ENCODE measurements at regions not wholly inside any gene's neighbourhood (a gene's known extent, or its start where the extent isn't known, plus 50 kb on each side); places are given as distances from the start of the nearest gene placed in this dataset.

- H3K4ac ChIP-seq (ENCODE audit: low read depth, low read length), result no peak overlapping the region
- DNase-seq, result no peak
- no peaks in the 10 kb centered on the region for H3K4me1 ChIP-seq (ENCODE audit: control insufficient read depth, low read depth, low read length)
- no peak overlapping the region for H3K56ac ChIP-seq (ENCODE audit: low read length)
- no peak overlapping the region for H4K5ac ChIP-seq (ENCODE audit: low read length)
- H2BK120ac ChIP-seq (ENCODE audit: low read depth, low read length), result no peak overlapping the region
- H3K4me3 ChIP-seq (ENCODE audit: low read length), result no peak overlapping the region
- no peaks in the 10 kb centered on the region for H3K79me2 ChIP-seq (ENCODE audit: control insufficient read depth, insufficient read depth, low read length)
- H3K79me1 ChIP-seq (ENCODE audit: low read length), result no peaks in the 10 kb centered on the region
- H3K23ac ChIP-seq (ENCODE audit: low read length), result no peak overlapping the region
- no peak overlapping the region for H3K18ac ChIP-seq (ENCODE audit: low read length)
- peak overlapping the region; percentile 36 for H2BK15ac ChIP-seq (replicated peaks; ENCODE audit: low read depth)
- H3K36me3 ChIP-seq (ENCODE audit: control insufficient read depth, insufficient read depth, low read length), result no peaks in the 10 kb centered on the region
- H3K9ac ChIP-seq (ENCODE audit: low read length), result no peak overlapping the region
- H2BK5ac ChIP-seq (ENCODE audit: low read length), result no peak overlapping the region
- no peak overlapping the region for H2AK5ac ChIP-seq (ENCODE audit: low read length)
- no peak overlapping the region for H3K27ac ChIP-seq (ENCODE audit: low read depth, low read length)
- no peak overlapping the region for H4K8ac ChIP-seq (ENCODE audit: low read depth, low read length)
- WGBS (ENCODE audit: extremely low coverage, insufficient coverage, low lambda C conversion rate), result no CpG with 5 or more reads among the region's 7 CpGs
- no peak overlapping the region for H3K4me2 ChIP-seq (ENCODE audit: low read length)
- no peaks in the 10 kb centered on the region for H3K27me3 ChIP-seq (ENCODE audit: insufficient read depth, low read length, poor library complexity)
Observed at GRCh38 chr6:140541288-140541687, 1166.8 kb upstream of the CITED2 start.

DNA sequence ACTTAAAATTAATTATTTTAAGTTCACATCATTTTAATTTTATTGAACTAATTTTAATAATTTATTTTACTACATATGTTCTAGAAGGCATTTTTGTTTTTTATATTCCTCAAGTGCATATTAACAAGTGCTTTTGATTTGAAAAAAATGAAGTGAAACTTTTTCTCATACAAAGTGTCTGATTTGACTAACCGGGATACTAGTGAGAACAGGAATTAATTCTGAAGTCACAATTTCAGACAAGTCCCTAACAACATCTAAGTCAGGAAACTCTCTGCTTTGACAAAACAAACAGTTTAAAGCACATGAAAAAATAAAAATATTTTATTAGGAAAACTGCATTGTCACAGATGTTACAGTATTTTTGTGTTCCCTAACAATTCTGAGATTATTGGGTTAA is 1166.3 kb upstream of the CITED2 start:
- no peak for DNase-seq
- no CpG with 5 or more reads among the region's 1 CpG for WGBS (ENCODE audit: extremely low coverage, insufficient coverage, low lambda C conversion rate)
- H3K56ac ChIP-seq (ENCODE audit: low read length), result no peak overlapping the region
- H3K27me3 ChIP-seq (ENCODE audit: insufficient read depth, low read length, poor library complexity), result no peaks in the 10 kb centered on the region
- H3K9ac ChIP-seq (ENCODE audit: low read length), result no peak overlapping the region
- H4K5ac ChIP-seq (ENCODE audit: low read length), result no peak overlapping the region
- no peak overlapping the region for H3K4ac ChIP-seq (ENCODE audit: low read depth, low read length)
- no peak overlapping the region for H2BK15ac ChIP-seq (replicated peaks; ENCODE audit: low read depth)
- H3K18ac ChIP-seq (ENCODE audit: low read length), result no peak overlapping the region
- H2BK120ac ChIP-seq (ENCODE audit: low read depth, low read length), result no peak overlapping the region
- no peak overlapping the region for H2BK5ac ChIP-seq (ENCODE audit: low read length)
- H3K27ac ChIP-seq (ENCODE audit: low read depth, low read length), result no peak overlapping the region
- H3K4me3 ChIP-seq (ENCODE audit: low read length), result no peak overlapping the region
- H3K79me2 ChIP-seq (ENCODE audit: control insufficient read depth, insufficient read depth, low read length), result no peaks in the 10 kb centered on the region
- H3K36me3 ChIP-seq (ENCODE audit: control insufficient read depth, insufficient read depth, low read length), result no peaks in the 10 kb centered on the region
- no peak overlapping the region for H2AK5ac ChIP-seq (ENCODE audit: low read length)
- H3K23ac ChIP-seq (ENCODE audit: low read length), result no peak overlapping the region
- H3K79me1 ChIP-seq (ENCODE audit: low read length), result no peaks in the 10 kb centered on the region
- no peak overlapping the region for H4K8ac ChIP-seq (ENCODE audit: low read depth, low read length)
- H3K4me2 ChIP-seq (ENCODE audit: low read length), result no peak overlapping the region
- H3K4me1 ChIP-seq (ENCODE audit: control insufficient read depth, low read depth, low read length), result no peaks in the 10 kb centered on the region

GRCh38 chr6:140538926-140539325 is 1164.5 kb upstream of the CITED2 start:
- H2BK15ac ChIP-seq (replicated peaks; ENCODE audit: low read depth), result no peak overlapping the region
- no peak overlapping the region for H4K5ac ChIP-seq (ENCODE audit: low read length)
- no peak overlapping the region for H3K4me2 ChIP-seq (ENCODE audit: low read length)
- H2AK5ac ChIP-seq (ENCODE audit: low read length), result no peak overlapping the region
- H3K4ac ChIP-seq (ENCODE audit: low read depth, low read length), result no peak overlapping the region
- H3K9ac ChIP-seq (ENCODE audit: low read length), result no peak overlapping the region
- H2BK5ac ChIP-seq (ENCODE audit: low read length), result no peak overlapping the region
- H3K27me3 ChIP-seq (ENCODE audit: insufficient read depth, low read length, poor library complexity), result no peaks in the 10 kb centered on the region
- H3K4me3 ChIP-seq (ENCODE audit: low read length), result no peak overlapping the region
- no peaks in the 10 kb centered on the region for H3K79me2 ChIP-seq (ENCODE audit: control insufficient read depth, insufficient read depth, low read length)
- H2BK120ac ChIP-seq (ENCODE audit: low read depth, low read length), result no peak overlapping the region
- no peak overlapping the region for H3K23ac ChIP-seq (ENCODE audit: low read length)
- no peak overlapping the region for H3K27ac ChIP-seq (ENCODE audit: low read depth, low read length)
- H3K56ac ChIP-seq (ENCODE audit: low read length), result no peak overlapping the region
- H3K4me1 ChIP-seq (ENCODE audit: control insufficient read depth, low read depth, low read length), result no peaks in the 10 kb centered on the region
- H3K79me1 ChIP-seq (ENCODE audit: low read length), result no peaks in the 10 kb centered on the region
- peak; percentile 37 for DNase-seq
- H4K8ac ChIP-seq (ENCODE audit: low read depth, low read length), result no peak overlapping the region
- no peaks in the 10 kb centered on the region for H3K36me3 ChIP-seq (ENCODE audit: control insufficient read depth, insufficient read depth, low read length)
- no peak overlapping the region for H3K18ac ChIP-seq (ENCODE audit: low read length)

- H2BK15ac ChIP-seq (replicated peaks; ENCODE audit: low read depth), result no peak overlapping the region
- no peak overlapping the region for H4K8ac ChIP-seq (ENCODE audit: low read depth, low read length)
- H3K27me3 ChIP-seq (ENCODE audit: insufficient read depth, low read length, poor library complexity), result no peaks in the 10 kb centered on the region
- H3K4me1 ChIP-seq (ENCODE audit: control insufficient read depth, low read depth, low read length), result no peaks in the 10 kb centered on the region
- no peak overlapping the region for H3K4me2 ChIP-seq (ENCODE audit: low read length)
- DNase-seq, result peak; percentile 98
- H2BK5ac ChIP-seq (ENCODE audit: low read length), result no peak overlapping the region
- no peak overlapping the region for H3K4me3 ChIP-seq (ENCODE audit: low read length)
- WGBS (ENCODE audit: extremely low coverage, insufficient coverage, low lambda C conversion rate), result no CpG with 5 or more reads among the region's 8 CpGs
- H3K79me1 ChIP-seq (ENCODE audit: low read length), result no peaks in the 10 kb centered on the region
- H3K18ac ChIP-seq (ENCODE audit: low read length), result no peak overlapping the region
- H4K5ac ChIP-seq (ENCODE audit: low read length), result no peak overlapping the region
- no peak overlapping the region for H3K4ac ChIP-seq (ENCODE audit: low read depth, low read length)
- H2BK120ac ChIP-seq (ENCODE audit: low read depth, low read length), result no peak overlapping the region
- H3K27ac ChIP-seq (ENCODE audit: low read depth, low read length), result peak overlapping the region; percentile 55
- no peaks in the 10 kb centered on the region for H3K36me3 ChIP-seq (ENCODE audit: control insufficient read depth, insufficient read depth, low read length)
- H3K23ac ChIP-seq (ENCODE audit: low read length), result no peak overlapping the region
- H3K56ac ChIP-seq (ENCODE audit: low read length), result peak overlapping the region; percentile 28
- no peaks in the 10 kb centered on the region for H3K79me2 ChIP-seq (ENCODE audit: control insufficient read depth, insufficient read depth, low read length)
- H2AK5ac ChIP-seq (ENCODE audit: low read length), result no peak overlapping the region
- no peak overlapping the region for H3K9ac ChIP-seq (ENCODE audit: low read length)
Observed at GRCh38 chr6:140537834-140538705, 1163.6 kb upstream of the CITED2 start.

- no CpG with 5 or more reads among the region's 3 CpGs for WGBS (ENCODE audit: extremely low coverage, insufficient coverage, low lambda C conversion rate)
- no peak overlapping the region for H3K23ac ChIP-seq (ENCODE audit: low read length)
- no peak overlapping the region for H2AK5ac ChIP-seq (ENCODE audit: low read length)
- no peak overlapping the region for H3K4me3 ChIP-seq (ENCODE audit: low read length)
- H3K79me1 ChIP-seq (ENCODE audit: low read length), result no peaks in the 10 kb centered on the region
- peak; percentile 11 for DNase-seq
- no peak overlapping the region for H4K8ac ChIP-seq (ENCODE audit: low read depth, low read length)
- H2BK120ac ChIP-seq (ENCODE audit: low read depth, low read length), result peak overlapping the region; percentile 54
- H3K9ac ChIP-seq (ENCODE audit: low read length), result no peak overlapping the region
- H3K56ac ChIP-seq (ENCODE audit: low read length), result peak overlapping the region; percentile 30
- no peaks in the 10 kb centered on the region for H3K4me1 ChIP-seq (ENCODE audit: control insufficient read depth, low read depth, low read length)
- no peak overlapping the region for H2BK15ac ChIP-seq (replicated peaks; ENCODE audit: low read depth)
- no peaks in the 10 kb centered on the region for H3K27me3 ChIP-seq (ENCODE audit: insufficient read depth, low read length, poor library complexity)
- peak overlapping the region; percentile 52 for H3K27ac ChIP-seq (ENCODE audit: low read depth, low read length)
- H2BK5ac ChIP-seq (ENCODE audit: low read length), result peak overlapping the region; percentile 23
- no peaks in the 10 kb centered on the region for H3K36me3 ChIP-seq (ENCODE audit: control insufficient read depth, insufficient read depth, low read length)
- H4K5ac ChIP-seq (ENCODE audit: low read length), result no peak overlapping the region
- peak overlapping the region; percentile 65 for H3K18ac ChIP-seq (ENCODE audit: low read length)
- no peaks in the 10 kb centered on the region for H3K79me2 ChIP-seq (ENCODE audit: control insufficient read depth, insufficient read depth, low read length)
- H3K4ac ChIP-seq (ENCODE audit: low read depth, low read length), result peak overlapping the region; percentile 79
- no peak overlapping the region for H3K4me2 ChIP-seq (ENCODE audit: low read length)
Observed at GRCh38 chr6:140537211-140537610, 1162.8 kb upstream of the CITED2 start.

DNA sequence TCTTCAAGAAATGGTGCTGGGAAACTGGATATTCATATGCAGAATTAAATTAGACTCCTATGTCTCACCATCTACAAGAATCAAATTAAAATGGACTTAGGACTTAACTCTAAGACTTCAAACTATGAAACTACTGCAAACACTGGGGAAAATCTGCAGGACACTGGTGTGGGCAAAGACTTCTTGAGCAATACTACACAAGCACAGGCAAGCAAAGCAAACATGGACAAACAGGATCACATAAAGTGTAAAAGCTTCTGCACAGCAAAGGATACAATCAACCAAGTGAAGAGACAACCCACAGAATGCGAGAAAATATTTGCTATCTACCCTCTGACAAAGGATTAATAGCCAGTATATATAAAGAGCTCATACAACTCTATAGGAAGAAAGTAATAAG is 1161.1 kb upstream of the CITED2 start:
- H3K9ac ChIP-seq (ENCODE audit: low read length), result no peak overlapping the region
- no peak overlapping the region for H3K23ac ChIP-seq (ENCODE audit: low read length)
- no peak overlapping the region for H2AK5ac ChIP-seq (ENCODE audit: low read length)
- H2BK15ac ChIP-seq (replicated peaks; ENCODE audit: low read depth), result no peak overlapping the region
- H3K4me2 ChIP-seq (ENCODE audit: low read length), result no peak overlapping the region
- no peak overlapping the region for H3K56ac ChIP-seq (ENCODE audit: low read length)
- H2BK5ac ChIP-seq (ENCODE audit: low read length), result no peak overlapping the region
- H4K5ac ChIP-seq (ENCODE audit: low read length), result no peak overlapping the region
- H4K8ac ChIP-seq (ENCODE audit: low read depth, low read length), result no peak overlapping the region
- no peak overlapping the region for H3K18ac ChIP-seq (ENCODE audit: low read length)
- no peaks in the 10 kb centered on the region for H3K36me3 ChIP-seq (ENCODE audit: control insufficient read depth, insufficient read depth, low read length)
- H3K4ac ChIP-seq (ENCODE audit: low read depth, low read length), result no peak overlapping the region
- WGBS (ENCODE audit: extremely low coverage, insufficient coverage, low lambda C conversion rate), result no CpG with 5 or more reads among the region's 1 CpG
- no peak overlapping the region for H3K27ac ChIP-seq (ENCODE audit: low read depth, low read length)
- no peak overlapping the region for H3K4me3 ChIP-seq (ENCODE audit: low read length)
- no peaks in the 10 kb centered on the region for H3K4me1 ChIP-seq (ENCODE audit: control insufficient read depth, low read depth, low read length)
- H3K27me3 ChIP-seq (ENCODE audit: insufficient read depth, low read length, poor library complexity), result no peaks in the 10 kb centered on the region
- no peak for DNase-seq
- H2BK120ac ChIP-seq (ENCODE audit: low read depth, low read length), result no peak overlapping the region
- H3K79me2 ChIP-seq (ENCODE audit: control insufficient read depth, insufficient read depth, low read length), result no peaks in the 10 kb centered on the region
- H3K79me1 ChIP-seq (ENCODE audit: low read length), result no peaks in the 10 kb centered on the region

All from mesendoderm (in vitro differentiated cells).